Fibroblast of lung (primary cell): ENCODE measurements at regions not wholly inside any gene's neighbourhood (a gene's known extent, or its start where the extent isn't known, plus 50 kb on each side); places are given as distances from the start of the nearest gene placed in this dataset.
"Not testable (repeated sequence)": the region's sequence is repeated elsewhere in the genome, so short reads cannot be mapped to it uniquely, and the experiment has no call there.

Experiments used
- EZH2 ChIP-seq: IDR thresholded peaks from 2 replicates; pipeline ENCODE4 v1.5.1; 2012; ENCODE audit warnings: low read length, control low read depth, mild to moderate bottlenecking; ENCODE audit errors: missing control alignments
- TF ChIP-seq, protein P1 (sequence below), 2 donors: IDR thresholded peaks in 1 of 2; conservative IDR thresholded peaks in 1 of 2; 1 replicate in 1 of 2; 2 replicates in 1 of 2; pipeline ENCODE4 v1.5.1; 2011 to 2012; ENCODE audit warnings: low read length in 2 of 2, control low read depth in 1 of 2, inconsistent platforms in 1 of 2, low read depth in 1 of 2, mild to moderate bottlenecking in 1 of 2

DNA sequence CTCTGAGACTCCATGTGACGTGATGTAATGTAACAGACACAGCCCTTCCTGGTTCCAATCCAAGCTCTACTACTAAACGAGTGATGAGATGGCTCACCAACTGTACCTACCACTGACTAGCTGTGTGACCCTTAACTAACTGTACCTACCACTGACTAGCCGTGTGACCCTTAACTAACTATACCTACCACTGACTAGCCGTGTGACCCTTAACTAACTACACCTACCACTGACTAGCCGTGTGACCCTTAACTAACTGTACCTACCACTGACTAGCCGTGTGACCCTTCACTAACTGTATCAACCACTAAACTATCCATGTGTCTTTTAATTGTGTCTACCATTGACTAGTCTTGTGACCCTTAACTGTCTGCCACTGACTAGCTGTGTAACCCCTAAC is 111.2 kb downstream of the NPIPA5 start:
- TF ChIP-seq, protein P1, sequence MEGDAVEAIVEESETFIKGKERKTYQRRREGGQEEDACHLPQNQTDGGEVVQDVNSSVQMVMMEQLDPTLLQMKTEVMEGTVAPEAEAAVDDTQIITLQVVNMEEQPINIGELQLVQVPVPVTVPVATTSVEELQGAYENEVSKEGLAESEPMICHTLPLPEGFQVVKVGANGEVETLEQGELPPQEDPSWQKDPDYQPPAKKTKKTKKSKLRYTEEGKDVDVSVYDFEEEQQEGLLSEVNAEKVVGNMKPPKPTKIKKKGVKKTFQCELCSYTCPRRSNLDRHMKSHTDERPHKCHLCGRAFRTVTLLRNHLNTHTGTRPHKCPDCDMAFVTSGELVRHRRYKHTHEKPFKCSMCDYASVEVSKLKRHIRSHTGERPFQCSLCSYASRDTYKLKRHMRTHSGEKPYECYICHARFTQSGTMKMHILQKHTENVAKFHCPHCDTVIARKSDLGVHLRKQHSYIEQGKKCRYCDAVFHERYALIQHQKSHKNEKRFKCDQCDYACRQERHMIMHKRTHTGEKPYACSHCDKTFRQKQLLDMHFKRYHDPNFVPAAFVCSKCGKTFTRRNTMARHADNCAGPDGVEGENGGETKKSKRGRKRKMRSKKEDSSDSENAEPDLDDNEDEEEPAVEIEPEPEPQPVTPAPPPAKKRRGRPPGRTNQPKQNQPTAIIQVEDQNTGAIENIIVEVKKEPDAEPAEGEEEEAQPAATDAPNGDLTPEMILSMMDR (conservative IDR thresholded peaks at IDR 0.05 in 1 of 2, IDR thresholded peaks at IDR 0.05 in 1 of 2; ENCODE audit: low read depth in 1 of 2, low read length in 2 of 2), result not testable (repeated sequence)
- TF ChIP-seq EZH2, result not testable (repeated sequence)
